Osteoblast (primary cell): ENCODE measurements at regions not wholly inside any gene's neighbourhood (a gene's known extent, or its start where the extent isn't known, plus 50 kb on each side); places are given as distances from the start of the nearest gene placed in this dataset.

Experiments used
- DNase-seq: peaks from one replicate; pipeline ENCODE4 v3.0.0; 2011; ENCODE audit warnings: low spot score, mixed read lengths; ENCODE audit not compliant: insufficient read length; ENCODE audit errors: missing footprints
- H2AFZ ChIP-seq: 2 replicates; pipeline ENCODE4 v1.6.0; 2011; ENCODE audit warnings: mild to moderate bottlenecking, low read length
- H3K27ac ChIP-seq: 2 replicates; pipeline ENCODE4 v1.5.1; 2011; ENCODE audit warnings: mild to moderate bottlenecking, low read depth, low read length, moderate library complexity
- H3K27me3 ChIP-seq: 2 replicates; pipeline ENCODE4 v1.6.0; 2012; ENCODE audit warnings: mild to moderate bottlenecking, control low read depth, inconsistent platforms, low read length, moderate library complexity; ENCODE audit not compliant: insufficient read depth
- H3K36me3 ChIP-seq: 2 replicates; pipeline ENCODE4 v1.5.1; 2011; ENCODE audit warnings: mild to moderate bottlenecking, low read length, control low read depth, moderate library complexity; ENCODE audit not compliant: insufficient read depth
- H3K4me1 ChIP-seq: 2 replicates; pipeline ENCODE4 v1.5.1; 2011; ENCODE audit warnings: mild to moderate bottlenecking, low read length, control low read depth, moderate library complexity; ENCODE audit not compliant: insufficient read depth
- H3K4me2 ChIP-seq: 2 replicates; pipeline ENCODE4 v1.6.0; 2011; ENCODE audit warnings: mild to moderate bottlenecking, low read length; ENCODE audit not compliant: insufficient read depth
- H3K4me3 ChIP-seq: fragments of 200-600 bp; sonication (generic); 3 replicates; pipeline ENCODE4 v1.5.1; 2012; ENCODE audit warnings: mild to moderate bottlenecking, low read length, inconsistent platforms; ENCODE audit not compliant: insufficient read depth
- H3K79me2 ChIP-seq: 2 replicates; pipeline ENCODE4 v1.6.0; 2012; ENCODE audit warnings: mild to moderate bottlenecking, low read length, control low read depth, inconsistent platforms; ENCODE audit not compliant: insufficient read depth
- H3K9me3 ChIP-seq: 2 replicates; pipeline ENCODE4 v1.5.1; 2011; ENCODE audit warnings: low read depth, low read length, control low read depth
- H4K20me1 ChIP-seq: 2 replicates; pipeline ENCODE4 v1.6.0; 2012; ENCODE audit warnings: mild to moderate bottlenecking, low read length, control low read depth; ENCODE audit not compliant: insufficient read depth
- CTCF ChIP-seq: IDR thresholded peaks from 2 replicates; pipeline ENCODE4 v1.5.1; 2011; ENCODE audit warnings: mild to moderate bottlenecking, low read depth, low read length, moderate library complexity; ENCODE audit errors: extremely low read depth

GRCh38 chr6:160930547-160931377 is 60.8 kb upstream of the MAP3K4 start:
- no peaks in the 10 kb centered on the region for H3K9me3 ChIP-seq
- DNase-seq: peak; percentile 96
- no peak overlapping the region for H3K27ac ChIP-seq
- H3K4me1 ChIP-seq: peaks cover 8% of the 10 kb centered on the region
- H3K36me3 ChIP-seq: no peaks in the 10 kb centered on the region
- peak overlapping the region; percentile 79 for H3K4me2 ChIP-seq
- TF ChIP-seq CTCF: peak; percentile 91
- H4K20me1 ChIP-seq: no peaks in the 10 kb centered on the region
- H3K27me3 ChIP-seq: peaks cover 17% of the 10 kb centered on the region
- H3K4me3 ChIP-seq: peak overlapping the region; percentile 72
- H3K79me2 ChIP-seq: no peaks in the 10 kb centered on the region
- H2AFZ ChIP-seq: peak overlapping the region; percentile 69

- H2AFZ ChIP-seq: peak overlapping the region; percentile 69
- peaks cover 8% of the 10 kb centered on the region for H3K4me1 ChIP-seq
- H3K9me3 ChIP-seq: no peaks in the 10 kb centered on the region
- H3K27me3 ChIP-seq: peaks cover 17% of the 10 kb centered on the region
- peak overlapping the region; percentile 72 for H3K4me3 ChIP-seq
- TF ChIP-seq CTCF: no peak
- no peaks in the 10 kb centered on the region for H3K79me2 ChIP-seq
- H3K4me2 ChIP-seq: peak overlapping the region; percentile 79
- no peak overlapping the region for H3K27ac ChIP-seq
- no peaks in the 10 kb centered on the region for H4K20me1 ChIP-seq
- no peaks in the 10 kb centered on the region for H3K36me3 ChIP-seq
- no peak for DNase-seq
Measured at GRCh38 chr6:160931378-160932310, 59.9 kb upstream of the MAP3K4 start.

GRCh38 chr6:160933256-160933655 is 58.3 kb upstream of the MAP3K4 start:
- no peaks in the 10 kb centered on the region for H3K79me2 ChIP-seq

More at GRCh38 chr6:160933256-160933655, 58.3 kb upstream of the MAP3K4 start:
- H3K36me3 ChIP-seq: no peaks in the 10 kb centered on the region
- no peak for TF ChIP-seq CTCF
- no peak overlapping the region for H2AFZ ChIP-seq
- peaks cover 8% of the 10 kb centered on the region for H3K27me3 ChIP-seq
- H4K20me1 ChIP-seq: no peaks in the 10 kb centered on the region
- no peaks in the 10 kb centered on the region for H3K9me3 ChIP-seq
- no peak overlapping the region for H3K27ac ChIP-seq
- DNase-seq: no peak
- H3K4me1 ChIP-seq: peaks cover 8% of the 10 kb centered on the region
- H3K4me2 ChIP-seq: no peak overlapping the region
- no peak overlapping the region for H3K4me3 ChIP-seq
